HAP-1 (cell line): ENCODE measurements at regions not wholly inside any gene's neighbourhood (a gene's known extent, or its start where the extent isn't known, plus 50 kb on each side); places are given as distances from the start of the nearest gene placed in this dataset.
"Not testable (repeated sequence)": the region's sequence is repeated elsewhere in the genome, so short reads cannot be mapped to it uniquely, and the experiment has no call there.

Experiments used
- DNase-seq, 2 experiments: peaks; one replicate each; pipeline ENCODE4 v3.0.0-alpha.2; 2016 to 2020; ENCODE audit warnings: low spot score in 2 of 2
- H3K27me3 ChIP-seq: fragments of 250-450 bp; sonication (Bioruptor Pico); 2 replicates; pipeline ENCODE4 v1.5.1; 2020; ENCODE audit warnings: low read depth, mild to moderate bottlenecking, moderate library complexity
- H3K36me3 ChIP-seq: fragments of 250-450 bp; sonication (Bioruptor Pico); replicated peaks from 2 replicates; pipeline ENCODE4 v1.5.1; 2020; ENCODE audit warnings: mild to moderate bottlenecking
- H3K4me1 ChIP-seq: fragments of 250-450 bp; sonication (Bioruptor Pico); 2 replicates; pipeline ENCODE4 v1.5.1; 2020; ENCODE audit warnings: mild to moderate bottlenecking
- H3K4me3 ChIP-seq: fragments of 250-450 bp; sonication (Bioruptor Pico); 2 replicates; pipeline ENCODE4 v1.5.1; 2020; ENCODE audit warnings: mild to moderate bottlenecking, moderate library complexity
- H3K9me3 ChIP-seq: fragments of 250-450 bp; sonication (Bioruptor Pico); 2 replicates; pipeline ENCODE4 v1.5.1; 2020; ENCODE audit warnings: mild to moderate bottlenecking, moderate library complexity
- in situ Hi-C: fragments of 300-500 bp; cut with MboI; formaldehyde crosslinking; loops from 3 replicates; pipeline ENCODE4 v1.14.3; 2020; ENCODE audit warnings: low sequenced_read_pairs, inconsistent platforms, mixed read lengths

- no peaks in the 10 kb centered on the region for H3K9me3 ChIP-seq
- peaks cover 1% of the 10 kb centered on the region; the same call in 1 of the 2 replicates for H3K27me3 ChIP-seq
- H3K4me1 ChIP-seq: no peaks in the 10 kb centered on the region
- H3K36me3 ChIP-seq: no peaks in the 10 kb centered on the region
- no peak for DNase-seq
- H3K4me3 ChIP-seq: no peak overlapping the region
- in situ Hi-C loops: no loop called here
These were observed 50.2 kb downstream of the SMIM38 start for GRCh38 chr11:69205743-69206612.

GRCh38 chr11:69206613-69206965 lies 50.9 kb downstream of the SMIM38 start:
- H3K9me3 ChIP-seq, H3K4me3 ChIP-seq, H3K27me3 ChIP-seq, DNase-seq, in situ Hi-C loops, H3K4me1 ChIP-seq, H3K36me3 ChIP-seq: not testable (repeated sequence)

GRCh38 chr11:69207165-69207889 lies 51.6 kb downstream of the SMIM38 start:
- no peaks in the 10 kb centered on the region for H3K36me3 ChIP-seq
- in situ Hi-C loops: no loop called here
- H3K4me1 ChIP-seq: no peaks in the 10 kb centered on the region
- no peaks in the 10 kb centered on the region for H3K9me3 ChIP-seq
- H3K4me3 ChIP-seq: no peak overlapping the region
- H3K27me3 ChIP-seq: peaks cover 8% of the 10 kb centered on the region; the same call in 1 of the 2 replicates
- DNase-seq: no peak

DNA sequence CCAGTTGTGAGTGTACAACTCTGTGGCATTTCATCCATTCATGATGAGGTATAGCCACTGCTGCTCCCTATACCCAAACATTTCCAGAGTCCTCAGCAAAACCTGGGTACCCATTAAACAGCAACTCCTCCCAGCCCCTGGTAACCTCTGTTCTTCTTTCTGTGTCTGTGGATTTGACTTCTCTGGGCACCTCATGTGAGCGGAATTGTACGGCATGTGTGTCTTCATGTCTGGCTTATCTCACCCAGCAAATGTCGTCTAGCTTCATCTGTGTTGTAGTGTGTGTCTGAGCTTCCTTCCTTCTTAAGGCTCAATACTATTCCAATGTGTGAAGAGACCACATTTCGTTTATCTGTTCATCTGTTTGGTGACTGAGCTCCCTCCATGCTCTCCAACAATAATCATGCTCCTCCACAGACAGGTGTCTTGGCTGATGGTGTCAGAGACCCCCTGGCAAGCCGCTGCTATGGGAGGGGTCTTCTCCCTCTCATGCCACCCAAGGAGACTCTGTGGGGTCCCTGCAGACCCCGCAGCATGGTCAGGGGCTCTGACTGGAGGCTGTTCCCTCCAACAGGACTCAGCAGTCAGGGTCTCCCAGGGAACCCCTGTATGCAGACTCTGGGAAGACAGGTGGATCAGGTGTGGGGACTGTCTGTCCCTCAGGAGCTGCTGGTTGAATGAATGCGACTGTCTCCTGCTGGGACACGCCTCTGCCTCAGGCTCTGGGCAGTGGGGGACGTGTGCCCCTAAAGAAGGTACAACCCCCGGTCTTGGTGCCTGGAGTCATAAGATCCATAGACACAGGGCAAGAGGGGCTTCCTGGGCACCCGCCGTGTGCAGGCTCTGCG lies 52.7 kb downstream of the SMIM38 start:
- H3K4me3 ChIP-seq: no peak overlapping the region
- H3K36me3 ChIP-seq: no peaks in the 10 kb centered on the region
- H3K9me3 ChIP-seq: no peaks in the 10 kb centered on the region
- DNase-seq: no peak
- in situ Hi-C loops: no loop called here
- no peaks in the 10 kb centered on the region for H3K4me1 ChIP-seq
- peaks cover 9% of the 10 kb centered on the region; the same call in 1 of the 2 replicates for H3K27me3 ChIP-seq

- in situ Hi-C loops: no loop called here
- Histone ChIP-seq H3K4me1 (no peaks in the 10 kb centered on the region), H3K9me3 (no peaks in the 10 kb centered on the region), H3K36me3 (no peaks in the 10 kb centered on the region), H3K27me3 (peaks cover 9% of the 10 kb centered on the region; the same call in 1 of the 2 replicates), H3K4me3 (no peak overlapping the region)
- no peak for DNase-seq
These were observed 53.3 kb downstream of the SMIM38 start for GRCh38 chr11:69209038-69209350.

GRCh38 chr11:69209421-69210309 lies 53.9 kb downstream of the SMIM38 start:
- Histone ChIP-seq H3K9me3 (no peaks in the 10 kb centered on the region), H3K27me3 (peaks cover 9% of the 10 kb centered on the region; the same call in 1 of the 2 replicates), H3K36me3 (no peaks in the 10 kb centered on the region), H3K4me3 (no peak overlapping the region), H3K4me1 (no peaks in the 10 kb centered on the region)
- in situ Hi-C loops: no loop called here
- DNase-seq: no peak

DNA sequence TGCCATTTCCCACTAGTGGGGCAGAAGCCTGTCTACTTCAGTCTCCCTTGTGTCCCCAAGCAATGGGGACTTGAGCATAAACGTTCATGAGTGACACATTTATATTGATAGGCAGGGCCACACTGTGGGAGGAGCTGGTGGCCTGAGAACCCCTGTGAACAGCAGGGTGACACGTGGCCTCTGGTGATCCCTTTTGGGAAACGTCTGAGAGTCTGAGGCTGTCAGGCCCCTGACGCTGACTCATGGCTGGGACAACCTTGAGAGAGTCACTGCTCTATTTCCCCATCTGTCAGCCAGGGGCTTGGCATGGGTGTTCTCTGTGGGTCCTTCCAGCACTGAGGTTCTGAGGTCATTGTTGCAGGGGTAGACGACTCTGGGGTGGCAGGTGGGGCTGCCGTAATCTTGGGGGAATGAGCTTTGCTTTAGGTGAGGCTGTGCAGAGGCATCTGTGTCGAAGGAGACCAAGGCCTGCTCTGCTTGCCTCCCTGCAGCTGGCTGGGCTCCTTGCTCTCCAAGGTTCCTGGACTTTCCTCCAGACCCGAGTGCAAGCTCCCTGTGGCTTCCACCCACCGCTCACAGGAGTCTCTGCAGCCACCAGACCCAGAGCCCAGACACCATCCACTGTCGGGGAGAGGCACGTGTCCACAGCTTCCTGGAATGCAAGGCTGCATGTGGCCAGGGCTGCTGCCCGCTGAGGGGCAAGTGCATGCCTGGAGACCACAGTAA lies 54.7 kb downstream of the SMIM38 start:
- Histone ChIP-seq H3K4me3 (no peak overlapping the region), H3K4me1 (no peaks in the 10 kb centered on the region), H3K9me3 (no peaks in the 10 kb centered on the region; the same call in 1 of the 2 replicates), H3K27me3 (peaks cover 9% of the 10 kb centered on the region; the same call in 1 of the 2 replicates), H3K36me3 (no peaks in the 10 kb centered on the region)
- in situ Hi-C loops: no loop called here
- no peak for DNase-seq

DNA sequence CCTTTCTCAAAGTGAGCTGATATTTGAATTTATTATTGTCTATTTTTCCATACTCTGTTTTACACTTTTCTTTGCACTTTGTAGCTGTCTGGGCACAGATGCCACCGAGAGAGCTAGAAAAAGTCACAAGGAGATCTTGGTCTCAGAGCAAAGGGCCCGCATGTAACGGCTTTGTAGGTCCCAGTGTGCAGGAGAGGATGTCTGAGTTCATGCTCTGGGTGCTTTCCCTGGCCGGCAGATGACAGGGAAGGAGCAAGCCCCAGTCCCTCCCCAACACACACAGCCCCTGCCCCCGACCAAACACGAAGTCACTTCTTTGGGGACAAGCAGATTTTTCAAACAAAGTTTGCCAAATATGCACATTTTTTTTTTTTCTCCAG lies 55.8 kb downstream of the SMIM38 start:
- no peaks in the 10 kb centered on the region for H3K36me3 ChIP-seq
- in situ Hi-C loops: no loop called here
- H3K27me3 ChIP-seq: peaks cover 9% of the 10 kb centered on the region; the same call in 1 of the 2 replicates
- no peaks in the 10 kb centered on the region for H3K4me1 ChIP-seq
- no peak for DNase-seq
- H3K4me3 ChIP-seq: no peak overlapping the region
- H3K9me3 ChIP-seq: no peaks in the 10 kb centered on the region; the same call in 1 of the 2 replicates

DNA sequence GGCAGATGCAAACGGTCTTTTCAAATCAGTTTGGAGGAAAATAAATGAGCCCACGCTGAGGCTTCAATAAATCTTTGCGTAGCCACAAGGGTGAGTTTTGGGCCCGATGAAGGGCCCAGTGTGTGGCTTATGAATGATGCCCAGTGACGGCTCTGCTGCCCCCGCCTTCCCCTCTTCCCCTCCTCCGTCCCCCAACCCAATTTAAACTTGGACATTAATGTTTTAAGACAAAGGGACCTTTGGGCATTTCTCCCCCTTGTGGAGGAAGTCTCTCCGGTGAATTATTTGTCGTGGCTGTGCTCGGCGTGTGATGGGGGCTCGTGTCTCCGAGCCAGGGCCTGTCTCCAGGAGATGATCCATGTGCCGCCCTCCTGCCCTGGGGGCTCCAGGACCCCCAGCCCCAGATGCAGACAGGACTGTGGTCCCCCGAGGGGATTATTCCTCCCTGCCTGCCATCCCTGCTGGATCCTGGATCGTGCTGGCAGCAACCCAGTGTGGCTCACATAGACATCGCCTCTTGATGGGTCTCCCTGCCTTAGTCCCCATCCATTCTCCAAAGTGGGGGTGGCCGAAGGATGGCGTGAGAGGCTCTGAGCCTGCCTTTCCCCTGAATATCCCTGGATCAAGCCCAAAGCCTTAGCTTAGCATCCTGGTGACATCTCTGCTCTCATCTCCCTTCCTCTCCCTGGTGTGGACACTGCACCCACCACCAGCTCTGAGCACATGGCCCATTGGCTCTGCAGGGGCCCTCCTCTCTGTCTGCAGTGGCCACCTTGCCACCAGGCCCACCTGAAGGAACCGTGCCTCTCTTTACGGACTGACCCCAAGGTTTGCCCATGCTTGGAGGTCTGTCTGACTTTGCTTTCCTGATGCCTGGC lies 56.4 kb downstream of the SMIM38 start:
- no peak for DNase-seq
- no peak overlapping the region for H3K4me3 ChIP-seq
- H3K9me3 ChIP-seq: no peaks in the 10 kb centered on the region; the same call in 1 of the 2 replicates
- H3K27me3 ChIP-seq: peaks cover 9% of the 10 kb centered on the region; the same call in 1 of the 2 replicates
- in situ Hi-C loops: no loop called here
- H3K36me3 ChIP-seq: no peaks in the 10 kb centered on the region
- H3K4me1 ChIP-seq: no peaks in the 10 kb centered on the region

DNA sequence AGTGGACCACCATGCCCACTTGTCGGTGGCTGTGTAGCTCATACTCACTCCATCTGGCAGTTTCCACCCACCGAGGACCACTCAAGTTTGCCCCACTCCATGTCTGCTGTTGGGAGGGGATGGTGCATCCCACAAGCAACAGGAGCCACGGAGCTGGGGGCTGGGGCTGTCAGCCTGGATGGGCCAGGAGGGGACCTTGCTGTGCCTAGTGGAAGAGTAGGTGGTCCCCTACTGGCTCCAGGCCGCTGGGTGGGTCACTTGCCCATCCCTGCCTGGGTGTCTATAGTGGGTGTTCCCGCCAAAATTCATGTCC lies 57.0 kb downstream of the SMIM38 start:
- DNase-seq: no peak
- in situ Hi-C loops: no loop called here

DNA sequence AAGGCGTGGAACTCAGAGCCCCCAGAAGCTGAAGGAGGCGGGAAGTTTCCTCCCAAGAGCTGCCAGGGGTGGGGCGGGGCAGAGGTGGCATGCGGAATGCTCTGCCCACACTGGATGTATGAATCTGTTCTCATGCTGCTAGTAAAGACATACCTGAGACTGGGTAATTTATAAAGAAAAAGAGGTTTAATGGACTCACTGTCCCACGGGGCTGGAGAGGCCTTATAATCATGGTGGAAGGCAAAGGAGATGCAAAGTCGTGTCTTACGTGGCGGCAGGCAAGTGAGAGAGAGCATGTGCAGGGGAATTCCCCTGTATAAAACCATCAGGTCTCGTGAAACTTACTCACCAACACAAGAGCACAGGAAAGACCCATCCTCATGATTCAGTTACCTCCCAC lies 57.6 kb downstream of the SMIM38 start:
- H3K4me1 ChIP-seq: no peaks in the 10 kb centered on the region
- no peak for DNase-seq
- no peak overlapping the region for H3K4me3 ChIP-seq
- no peaks in the 10 kb centered on the region; the same call in 1 of the 2 replicates for H3K9me3 ChIP-seq
- H3K27me3 ChIP-seq: peaks cover 9% of the 10 kb centered on the region; the same call in 1 of the 2 replicates
- in situ Hi-C loops: no loop called here
- H3K36me3 ChIP-seq: no peaks in the 10 kb centered on the region

More for the DNA sequence above, 57.0 kb downstream of the SMIM38 start:
- Histone ChIP-seq H3K4me3 (no peak overlapping the region), H3K27me3 (peaks cover 9% of the 10 kb centered on the region; the same call in 1 of the 2 replicates), H3K36me3 (no peaks in the 10 kb centered on the region), H3K4me1 (no peaks in the 10 kb centered on the region), H3K9me3 (no peaks in the 10 kb centered on the region; the same call in 1 of the 2 replicates)

DNA sequence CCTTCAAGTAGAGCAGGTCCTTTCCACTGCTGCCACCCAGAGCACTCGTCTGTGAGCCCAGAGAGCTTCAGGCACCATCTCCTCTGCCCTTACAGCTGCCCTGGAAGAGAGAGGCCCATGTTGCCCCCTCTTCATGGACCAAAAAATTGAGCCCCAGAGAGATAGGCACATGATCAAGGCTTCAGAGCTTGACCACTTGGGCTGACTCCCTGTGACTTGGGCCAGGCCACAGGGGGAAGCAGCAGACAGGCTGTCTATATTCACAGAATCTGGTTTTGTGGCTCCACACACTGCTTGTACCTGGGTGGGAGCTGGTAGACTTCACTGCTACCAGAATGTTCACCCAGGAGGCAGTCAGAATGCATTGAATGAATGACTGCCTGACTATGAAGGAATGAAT lies 58.2 kb downstream of the SMIM38 start:
- no peaks in the 10 kb centered on the region; the same call in 1 of the 2 replicates for H3K9me3 ChIP-seq
- in situ Hi-C loops: no loop called here

More for the DNA sequence above, 58.2 kb downstream of the SMIM38 start:
- Histone ChIP-seq H3K27me3 (peaks cover 9% of the 10 kb centered on the region; the same call in 1 of the 2 replicates), H3K36me3 (no peaks in the 10 kb centered on the region), H3K4me1 (no peaks in the 10 kb centered on the region), H3K4me3 (no peak overlapping the region)
- DNase-seq: peak in 1 of 2 experiments; percentile 1
